ENCODE measurements at regions not wholly inside any gene's neighbourhood (a gene's known extent, or its start where the extent isn't known, plus 50 kb on each side); places are given as distances from the start of the nearest gene placed in this dataset.

DNA sequence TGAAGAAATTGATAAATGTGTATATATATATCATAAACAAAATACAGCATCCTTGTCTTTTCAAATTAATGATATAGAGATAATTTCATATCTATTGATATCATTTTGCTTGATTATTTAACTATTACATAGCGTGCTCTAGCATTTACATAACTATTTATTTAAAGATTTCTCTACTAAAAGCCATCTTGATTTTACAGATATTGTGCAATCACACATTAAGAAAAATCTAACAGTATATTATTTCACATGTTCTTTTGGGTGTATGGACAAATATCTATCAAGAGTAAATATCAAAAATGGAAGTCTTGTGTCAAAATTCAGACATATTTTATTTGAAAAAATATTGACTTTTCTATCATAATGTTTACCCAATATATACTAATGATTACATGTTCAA is 966.8 kb downstream of the SLITRK5 start:
- TF ChIP-seq, protein P1, sequence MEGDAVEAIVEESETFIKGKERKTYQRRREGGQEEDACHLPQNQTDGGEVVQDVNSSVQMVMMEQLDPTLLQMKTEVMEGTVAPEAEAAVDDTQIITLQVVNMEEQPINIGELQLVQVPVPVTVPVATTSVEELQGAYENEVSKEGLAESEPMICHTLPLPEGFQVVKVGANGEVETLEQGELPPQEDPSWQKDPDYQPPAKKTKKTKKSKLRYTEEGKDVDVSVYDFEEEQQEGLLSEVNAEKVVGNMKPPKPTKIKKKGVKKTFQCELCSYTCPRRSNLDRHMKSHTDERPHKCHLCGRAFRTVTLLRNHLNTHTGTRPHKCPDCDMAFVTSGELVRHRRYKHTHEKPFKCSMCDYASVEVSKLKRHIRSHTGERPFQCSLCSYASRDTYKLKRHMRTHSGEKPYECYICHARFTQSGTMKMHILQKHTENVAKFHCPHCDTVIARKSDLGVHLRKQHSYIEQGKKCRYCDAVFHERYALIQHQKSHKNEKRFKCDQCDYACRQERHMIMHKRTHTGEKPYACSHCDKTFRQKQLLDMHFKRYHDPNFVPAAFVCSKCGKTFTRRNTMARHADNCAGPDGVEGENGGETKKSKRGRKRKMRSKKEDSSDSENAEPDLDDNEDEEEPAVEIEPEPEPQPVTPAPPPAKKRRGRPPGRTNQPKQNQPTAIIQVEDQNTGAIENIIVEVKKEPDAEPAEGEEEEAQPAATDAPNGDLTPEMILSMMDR (conservative IDR thresholded peaks at IDR 0.05; ENCODE audit: low read depth, low read length), result no peak
- no peak for TF ChIP-seq EZH2 (IDR thresholded peaks at IDR 0.05; ENCODE audit: borderline replicate concordance, low read depth, low read length, poor library complexity, severe bottlenecking)

Data from A673 (cell line).